OCI-LY7 (cell line): ENCODE measurements at regions not wholly inside any gene's neighbourhood (a gene's known extent, or its start where the extent isn't known, plus 50 kb on each side); places are given as distances from the start of the nearest gene placed in this dataset.

Source experiments
- BruUV-seq: library from RNA; stranded (reverse); fragments of 400-500 nt; replicated peaks from 2 replicates; lab custom pipeline; 2021; lab: Mats Ljungman, UMichigan
- CTCF ChIA-PET: fragments of 300-600 bp; sonication (Branson Sonifier 250); formaldehyde crosslinking; loops from one replicate; lab custom pipeline; 2022; ENCODE audit warnings: antibody characterized with exemption; ENCODE audit not compliant: unreplicated experiment; lab: Charles Lee
- POLR2A ChIA-PET: fragments of 300-600 bp; sonication (Branson Sonifier 250); formaldehyde crosslinking; loops from one replicate; lab custom pipeline; 2022; ENCODE audit warnings: antibody characterized with exemption; lab: Charles Lee
- DNase-seq: peaks from one replicate; pipeline ENCODE4 v3.0.0-alpha.2; 2015; ENCODE audit warnings: low spot score
- H2AFZ ChIP-seq: fragments of 200-600 bp; sonication (generic), shearing (Covaris generic); 2 replicates; pipeline ENCODE4 v1.6.1; 2014; ENCODE audit warnings: mild to moderate bottlenecking, antibody characterized with exemption, low read length, moderate library complexity
- H3K27ac ChIP-seq: fragments of 200-600 bp; sonication (generic); 2 replicates; pipeline ENCODE4 v1.5.1; 2014; ENCODE audit warnings: mixed run types, low read depth, mild to moderate bottlenecking, moderate library complexity, low read length, inconsistent platforms; ENCODE audit not compliant: poor library complexity, severe bottlenecking
- H3K36me3 ChIP-seq: fragments of 200-600 bp; sonication (generic); 2 replicates; pipeline ENCODE4 v1.6.1; 2014; ENCODE audit warnings: mild to moderate bottlenecking, antibody characterized with exemption, low read length, moderate library complexity, mixed read lengths; ENCODE audit not compliant: insufficient read depth
- H3K4me1 ChIP-seq: fragments of 200-600 bp; sonication (generic); 2 replicates; pipeline ENCODE4 v1.5.1; 2014; ENCODE audit warnings: mild to moderate bottlenecking, low read length; ENCODE audit not compliant: insufficient read depth, poor library complexity, severe bottlenecking
- H3K4me2 ChIP-seq: fragments of 200-600 bp; sonication (generic); 2 replicates; pipeline ENCODE4 v1.6.1; 2014; ENCODE audit warnings: mild to moderate bottlenecking, low read length
- H3K4me3 ChIP-seq: fragments of 200-600 bp; sonication (generic); 2 replicates; pipeline ENCODE4 v1.5.1; 2014; ENCODE audit warnings: mild to moderate bottlenecking, low read depth, low read length; ENCODE audit not compliant: poor library complexity, severe bottlenecking
- H3K79me2 ChIP-seq: fragments of 200-600 bp; sonication (generic); 2 replicates; pipeline ENCODE4 v1.6.1; 2016; ENCODE audit warnings: low read depth, mild to moderate bottlenecking, low read length, moderate library complexity, mixed read lengths; ENCODE audit not compliant: insufficient read depth
- H3K9me2 ChIP-seq: fragments of 200-600 bp; sonication (generic); 2 replicates; pipeline ENCODE4 v1.6.1; 2016; ENCODE audit warnings: mild to moderate bottlenecking, low read length, mixed read lengths; ENCODE audit not compliant: insufficient read depth
- H3K9me3 ChIP-seq: fragments of 200-600 bp; sonication (generic); 2 replicates; pipeline ENCODE4 v1.6.1; 2014; ENCODE audit warnings: mild to moderate bottlenecking, mixed run types, low read length, mixed read lengths
- H4K20me1 ChIP-seq: fragments of 200-600 bp; sonication (generic); 2 replicates; pipeline ENCODE4 v1.6.1; 2014; ENCODE audit warnings: mild to moderate bottlenecking, antibody characterized with exemption, low read length, moderate library complexity, mixed read lengths; ENCODE audit not compliant: insufficient read depth
- EZH2phosphoT487 ChIP-seq: fragments of 200-600 bp; sonication (generic); IDR thresholded peaks from 2 replicates; pipeline ENCODE4 v1.6.1; 2018; ENCODE audit warnings: low read depth, borderline replicate concordance, mild to moderate bottlenecking, mixed run types, antibody characterized with exemption, low read length, moderate library complexity, mixed read lengths
- intact Hi-C: fragments of 100-400 bp; cut with micrococcal nuclease; formaldehyde crosslinking; loops from one replicate; pipeline ENCODE4 v1.10.0; 2022; ENCODE audit not compliant: unreplicated experiment
- TF ChIP-seq, protein P1 (sequence below): fragments of 200-600 bp; sonication (generic); conservative IDR thresholded peaks from 2 replicates; pipeline ENCODE4 v1.5.1; 2014; ENCODE audit warnings: mild to moderate bottlenecking, antibody characterized with exemption, low read length, moderate library complexity, mixed read lengths

DNA sequence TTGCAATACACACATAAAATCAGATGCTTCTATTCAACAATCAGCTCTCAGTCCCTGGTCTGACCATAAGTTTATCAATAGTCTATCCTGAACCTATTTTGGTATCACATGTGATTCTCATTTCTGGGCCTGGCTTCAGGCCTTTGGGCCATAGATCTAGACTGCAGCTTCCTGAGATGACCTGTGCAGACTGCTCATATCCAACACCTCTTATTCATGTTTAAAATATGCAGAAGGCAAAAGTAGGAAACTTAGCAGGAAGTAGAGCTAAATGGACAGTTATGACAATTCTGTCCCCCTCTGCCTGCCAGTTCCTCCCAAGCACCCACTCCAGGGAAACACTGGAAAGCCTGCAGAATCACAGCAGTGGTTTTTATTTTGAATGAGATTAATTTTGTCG is 53.3 kb downstream of the C7orf25 start:
- Histone ChIP-seq H3K4me3 (no peak overlapping the region), H2AFZ (no peak overlapping the region), H3K9me2 (no peaks in the 10 kb centered on the region), H3K27ac (no peak overlapping the region), H3K4me2 (no peak overlapping the region), H3K4me1 (no peaks in the 10 kb centered on the region), H3K9me3 (no peaks in the 10 kb centered on the region), H3K79me2 (no peaks in the 10 kb centered on the region), H3K36me3 (no peaks in the 10 kb centered on the region), H4K20me1 (no peaks in the 10 kb centered on the region)
- TF ChIP-seq EZH2phosphoT487 = no peak
- TF ChIP-seq, protein P1, sequence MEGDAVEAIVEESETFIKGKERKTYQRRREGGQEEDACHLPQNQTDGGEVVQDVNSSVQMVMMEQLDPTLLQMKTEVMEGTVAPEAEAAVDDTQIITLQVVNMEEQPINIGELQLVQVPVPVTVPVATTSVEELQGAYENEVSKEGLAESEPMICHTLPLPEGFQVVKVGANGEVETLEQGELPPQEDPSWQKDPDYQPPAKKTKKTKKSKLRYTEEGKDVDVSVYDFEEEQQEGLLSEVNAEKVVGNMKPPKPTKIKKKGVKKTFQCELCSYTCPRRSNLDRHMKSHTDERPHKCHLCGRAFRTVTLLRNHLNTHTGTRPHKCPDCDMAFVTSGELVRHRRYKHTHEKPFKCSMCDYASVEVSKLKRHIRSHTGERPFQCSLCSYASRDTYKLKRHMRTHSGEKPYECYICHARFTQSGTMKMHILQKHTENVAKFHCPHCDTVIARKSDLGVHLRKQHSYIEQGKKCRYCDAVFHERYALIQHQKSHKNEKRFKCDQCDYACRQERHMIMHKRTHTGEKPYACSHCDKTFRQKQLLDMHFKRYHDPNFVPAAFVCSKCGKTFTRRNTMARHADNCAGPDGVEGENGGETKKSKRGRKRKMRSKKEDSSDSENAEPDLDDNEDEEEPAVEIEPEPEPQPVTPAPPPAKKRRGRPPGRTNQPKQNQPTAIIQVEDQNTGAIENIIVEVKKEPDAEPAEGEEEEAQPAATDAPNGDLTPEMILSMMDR = no peak
- ChIA-PET CTCF (no interaction called here), POLR2A (interaction anchor here (0.6 kb wide), 1 partner anchor 24 kb away, joined by 3 read pairs; no protein-coding TSS in a partner anchor)
- intact Hi-C loops = no loop called here
- DNase-seq = no peak
- no TSS peak for BruUV-seq

DNA sequence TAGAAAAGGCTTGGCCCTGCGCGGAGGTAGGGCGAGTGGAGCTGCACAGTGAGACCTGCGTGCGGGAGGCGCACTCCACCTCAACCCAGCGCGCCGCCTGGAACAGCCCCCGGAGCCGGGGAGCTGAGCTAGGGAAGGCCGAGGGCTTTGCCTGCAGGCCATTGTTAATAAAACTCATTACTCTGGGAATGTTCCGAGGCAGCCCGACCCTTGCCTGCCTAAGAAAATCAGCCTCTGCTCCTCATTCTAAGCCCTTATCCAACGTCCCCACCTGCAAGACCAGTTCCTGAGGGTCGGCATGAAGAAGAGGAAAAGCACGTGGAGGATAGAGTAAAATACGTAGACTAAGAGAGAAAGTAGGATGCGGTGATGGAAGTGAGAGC is 55.3 kb downstream of the C7orf25 start:
- Histone ChIP-seq H2AFZ (no peak overlapping the region), H3K36me3 (no peaks in the 10 kb centered on the region), H3K27ac (no peak overlapping the region), H4K20me1 (no peaks in the 10 kb centered on the region), H3K9me2 (no peaks in the 10 kb centered on the region), H3K4me2 (no peak overlapping the region), H3K9me3 (no peaks in the 10 kb centered on the region), H3K79me2 (no peaks in the 10 kb centered on the region), H3K4me1 (no peaks in the 10 kb centered on the region), H3K4me3 (no peak overlapping the region)
- ChIA-PET CTCF (no interaction called here), POLR2A (no interaction called here)
- no peak for DNase-seq
- TF ChIP-seq, protein P1 = no peak
- TF ChIP-seq EZH2phosphoT487 = no peak
- BruUV-seq = no TSS peak
- intact Hi-C loops = no loop called here

DNA sequence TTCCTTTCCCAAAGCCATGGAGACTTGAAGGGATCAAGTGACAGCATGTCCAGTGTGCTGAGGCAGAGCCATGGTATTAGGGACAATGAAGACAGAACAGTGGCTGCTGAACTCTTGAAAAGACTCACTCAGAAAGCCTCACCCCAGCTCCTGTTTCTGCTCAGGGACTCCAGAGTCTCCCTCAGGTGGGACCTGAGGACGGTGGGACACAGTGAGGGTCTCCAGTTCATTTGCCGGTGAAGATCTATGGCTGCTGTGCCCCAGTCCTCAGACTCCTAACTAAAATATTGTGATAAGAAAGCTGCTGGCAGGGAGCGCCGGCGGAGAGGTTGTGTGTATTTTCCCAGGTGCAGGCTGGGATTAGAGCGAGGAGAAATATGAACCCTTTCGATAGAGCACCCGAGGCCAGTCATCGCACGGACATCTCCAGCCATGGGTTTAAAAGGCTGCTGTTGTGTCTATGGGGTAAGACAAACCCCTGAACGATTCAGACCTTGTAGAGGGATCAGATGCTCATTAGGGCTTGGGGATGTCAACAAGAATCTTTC is 57.2 kb downstream of the C7orf25 start:
- H3K9me2 ChIP-seq = no peaks in the 10 kb centered on the region
- H3K36me3 ChIP-seq = no peaks in the 10 kb centered on the region
- no peak overlapping the region for H3K4me3 ChIP-seq
- no peaks in the 10 kb centered on the region for H4K20me1 ChIP-seq
- no peaks in the 10 kb centered on the region for H3K79me2 ChIP-seq
- intact Hi-C loops = no loop called here
- no TSS peak for BruUV-seq
- no peaks in the 10 kb centered on the region for H3K9me3 ChIP-seq
- TF ChIP-seq, protein P1 = no peak
- TF ChIP-seq EZH2phosphoT487 = no peak
- no peaks in the 10 kb centered on the region for H3K4me1 ChIP-seq
- no peak overlapping the region for H3K27ac ChIP-seq
- H2AFZ ChIP-seq = no peak overlapping the region
- H3K4me2 ChIP-seq = no peak overlapping the region
- CTCF ChIA-PET = no interaction called here
- no peak for DNase-seq
- POLR2A ChIA-PET = no interaction called here
